NCI-H446 (cell line): ENCODE measurements at regions not wholly inside any gene's neighbourhood (a gene's known extent, or its start where the extent isn't known, plus 50 kb on each side); places are given as distances from the start of the nearest gene placed in this dataset.

Source experiments
- DNase-seq, 2 experiments: peaks; one replicate each; lab custom pipeline; 2025; lab: John Stamatoyannopoulos, UW

GRCh38 chr12:20260851-20261250, 107.5 kb upstream of the PDE3A start:
- no peak for DNase-seq

GRCh38 chr12:20262119-20262518, 106.2 kb upstream of the PDE3A start:
- DNase-seq, result no peak

GRCh38 chr12:20264026-20264425, 104.3 kb upstream of the PDE3A start:
- no peak for DNase-seq

- peak in 1 of 2 experiments; percentile 27 for DNase-seq
Observed at GRCh38 chr12:20264608-20265114, 103.7 kb upstream of the PDE3A start.

GRCh38 chr12:20268121-20268732, 100.1 kb upstream of the PDE3A start:
- peak in 1 of 2 experiments; percentile 14 for DNase-seq

GRCh38 chr12:20268771-20269170, 99.6 kb upstream of the PDE3A start:
- no peak for DNase-seq

- DNase-seq, result no peak
Observed at GRCh38 chr12:20269337-20270067, 98.8 kb upstream of the PDE3A start.

- no peak for DNase-seq
Observed at GRCh38 chr12:20270557-20270956, 97.8 kb upstream of the PDE3A start.

- no peak for DNase-seq
Observed at GRCh38 chr12:20272161-20272560, 96.2 kb upstream of the PDE3A start.

- DNase-seq, result no peak
Observed at GRCh38 chr12:20272801-20273200, 95.5 kb upstream of the PDE3A start.

- no peak for DNase-seq
Observed at GRCh38 chr12:20274008-20274407, 94.3 kb upstream of the PDE3A start.

- DNase-seq, result no peak
Observed at GRCh38 chr12:20278276-20278675, 90.1 kb upstream of the PDE3A start.

- DNase-seq, result no peak
Observed at GRCh38 chr12:20280515-20280914, 87.8 kb upstream of the PDE3A start.

GRCh38 chr12:20282401-20282800, 85.9 kb upstream of the PDE3A start:
- no peak for DNase-seq

GRCh38 chr12:20283482-20283881, 84.9 kb upstream of the PDE3A start:
- DNase-seq, result no peak

- DNase-seq, result no peak
Observed at GRCh38 chr12:20289520-20289919, 78.8 kb upstream of the PDE3A start.

- DNase-seq, result no peak
Observed at GRCh38 chr12:20300457-20300856, 67.9 kb upstream of the PDE3A start.

GRCh38 chr12:20305470-20305869, 62.9 kb upstream of the PDE3A start:
- DNase-seq, result no peak

GRCh38 chr12:20309504-20310148, 58.7 kb upstream of the PDE3A start:
- DNase-seq, result peak in 1 of 2 experiments; percentile 2

- no peak for DNase-seq
Observed at GRCh38 chr12:20314328-20314727, 54.0 kb upstream of the PDE3A start.

- DNase-seq, result no peak
Observed at GRCh38 chr12:20317554-20317953, 50.8 kb upstream of the PDE3A start.
